H1 (cell line): ENCODE measurements at regions not wholly inside any gene's neighbourhood (a gene's known extent, or its start where the extent isn't known, plus 50 kb on each side); places are given as distances from the start of the nearest gene placed in this dataset.

Experiments used
- CTCF ChIA-PET: fragments of 300-600 bp; sonication (Branson Sonifier 250); formaldehyde crosslinking; loops from one replicate; lab custom pipeline; 2021; ENCODE audit not compliant: partially characterized antibody; lab: Charles Lee
- POLR2A ChIA-PET: fragments of 300-600 bp; sonication (Branson Sonifier 250); formaldehyde crosslinking; loops from one replicate; lab custom pipeline; 2021; ENCODE audit warnings: inconsistent platforms; ENCODE audit not compliant: partially characterized antibody; lab: Charles Lee
- DNase-seq, 2 experiments: peaks; one replicate each; pipeline versions ENCODE4 v3.0.0 to v3.0.0-alpha.2; 2010 to 2022; ENCODE audit warnings: low spot score in 2 of 2, low read depth in 1 of 2, mixed read lengths in 1 of 2
- FAIRE-seq: peaks from 2 replicates; lab custom pipeline; 2011; peaks lifted over from hg19 to GRCh38; lab: Jason Lieb, UNC
- H2AFZ ChIP-seq: 2 replicates; pipeline ENCODE4 v1.8.1; 2012; ENCODE audit warnings: low read length, inconsistent platforms
- H2AK5ac ChIP-seq: 2 replicates; pipeline ENCODE4 v1.6.1; 2013; ENCODE audit warnings: low read depth, low read length
- H2BK120ac ChIP-seq: replicated peaks from 2 replicates; pipeline ENCODE3; 2013; ENCODE audit warnings: low read depth, low read length, inconsistent platforms
- H2BK12ac ChIP-seq: 2 replicates; pipeline ENCODE4 v1.6.1; 2013; ENCODE audit warnings: low read depth, low read length
- H2BK15ac ChIP-seq: 2 replicates; pipeline ENCODE4 v1.6.1; 2013; ENCODE audit warnings: low read length
- H2BK20ac ChIP-seq: 2 replicates; pipeline ENCODE4 v1.6.1; 2013; ENCODE audit warnings: low read length
- H2BK5ac ChIP-seq: 2 replicates; pipeline ENCODE4 v1.6.1; 2013; ENCODE audit warnings: low read depth, low read length
- H3K14ac ChIP-seq: 2 replicates; pipeline ENCODE4 v1.6.1; 2013; ENCODE audit warnings: inconsistent platforms; ENCODE audit not compliant: insufficient read length
- H3K18ac ChIP-seq: 2 replicates; pipeline ENCODE4 v1.6.1; 2013; ENCODE audit warnings: low read length; ENCODE audit errors: extremely low read depth
- H3K23ac ChIP-seq: 2 replicates; pipeline ENCODE4 v1.6.1; 2013; ENCODE audit warnings: inconsistent platforms; ENCODE audit not compliant: insufficient read length
- H3K23me2 ChIP-seq: 2 replicates; pipeline ENCODE4 v1.6.1; 2013; ENCODE audit warnings: low read depth, low read length
- H3K27ac ChIP-seq: 2 replicates; pipeline ENCODE4 v1.6.1; 2011; ENCODE audit warnings: low read depth, low read length, inconsistent platforms
- H3K27me3 ChIP-seq, 4 experiments: replicated peaks in 1 of 4; 1 replicate in 1 of 4; 2 replicates in 3 of 4; pipeline versions ENCODE4 v1.6.1 to v1.8.1; 2011 to 2013; ENCODE audit warnings: low read length in 3 of 4, mild to moderate bottlenecking in 3 of 4, inconsistent platforms in 2 of 4, mixed read lengths in 2 of 4, moderate library complexity in 1 of 4; ENCODE audit not compliant: control insufficient read depth in 3 of 4, insufficient read depth in 3 of 4; ENCODE audit errors: extremely low read depth in 1 of 4
- H3K36me3 ChIP-seq, 4 experiments: 2 replicates each; pipeline versions ENCODE4 v1.6.1 to v1.8.1; 2011 to 2013; ENCODE audit warnings: mild to moderate bottlenecking in 4 of 4, low read length in 3 of 4, moderate library complexity in 2 of 4, control low read depth in 1 of 4, inconsistent platforms in 1 of 4; ENCODE audit not compliant: insufficient read depth in 4 of 4, control insufficient read depth in 2 of 4
- H3K4ac ChIP-seq: replicated peaks from 2 replicates; pipeline ENCODE3; 2013; ENCODE audit warnings: low read length, low read depth, mixed read lengths, inconsistent platforms; ENCODE audit not compliant: insufficient read length
- H3K4me1 ChIP-seq, 4 experiments: replicated peaks in 1 of 4; 1 replicate in 1 of 4; 2 replicates in 3 of 4; pipeline versions ENCODE4 v1.6.1 to v1.8.1; 2011 to 2013; ENCODE audit warnings: low read length in 3 of 4, inconsistent platforms in 2 of 4, mixed read lengths in 1 of 4; ENCODE audit not compliant: insufficient read depth in 4 of 4, control insufficient read depth in 3 of 4
- H3K4me2 ChIP-seq, 2 experiments: 2 replicates each; pipeline versions ENCODE4 v1.6.1 to v1.8.1; 2011 to 2013; ENCODE audit warnings: low read depth in 2 of 2, low read length in 2 of 2, control low read depth in 1 of 2, inconsistent platforms in 1 of 2, mild to moderate bottlenecking in 1 of 2; ENCODE audit not compliant: insufficient read depth in 1 of 2
- H3K4me3 ChIP-seq, 4 experiments: fragments of 200-600, 300-600 bp in 1 of 4; sonication (generic), shearing (Covaris generic), sonication (Bioruptor Twin) in 1 of 4; 2 replicates each; pipeline versions ENCODE4 v1.5.1 to v1.8.1; 2011 to 2016; ENCODE audit warnings: low read length in 4 of 4, low read depth in 3 of 4, control low read depth in 2 of 4, inconsistent platforms in 2 of 4, mild to moderate bottlenecking in 2 of 4, mixed read lengths in 1 of 4, moderate library complexity in 1 of 4; ENCODE audit not compliant: insufficient read depth in 2 of 4; ENCODE audit errors: extremely low read depth in 1 of 4
- H3K56ac ChIP-seq: replicated peaks from 2 replicates; pipeline ENCODE3; 2013; ENCODE audit warnings: low read depth, mild to moderate bottlenecking, mixed read lengths, low read length, inconsistent platforms; ENCODE audit not compliant: insufficient read length
- H3K79me1 ChIP-seq: 2 replicates; pipeline ENCODE4 v1.6.1; 2013; ENCODE audit warnings: low read depth, low read length, control low read depth
- H3K79me2 ChIP-seq, 2 experiments: 2 replicates each; pipeline versions ENCODE4 v1.6.1 to v1.8.1; 2012 to 2013; ENCODE audit warnings: low read length in 2 of 2, mild to moderate bottlenecking in 2 of 2, inconsistent platforms in 1 of 2; ENCODE audit not compliant: insufficient read depth in 2 of 2, control insufficient read depth in 1 of 2
- H3K9ac ChIP-seq, 4 experiments: replicated peaks in 1 of 4; 1 replicate in 1 of 4; 2 replicates in 3 of 4; pipeline versions ENCODE4 v1.6.1 to v1.8.1; 2011 to 2013; ENCODE audit warnings: low read depth in 3 of 4, low read length in 3 of 4, control low read depth in 2 of 4, mild to moderate bottlenecking in 2 of 4, moderate library complexity in 2 of 4, inconsistent platforms in 1 of 4; ENCODE audit errors: extremely low read depth in 1 of 4
- H3K9me3 ChIP-seq, 2 experiments: 2 replicates each; pipeline versions ENCODE4 v1.6.1 to v1.8.1; 2012 to 2013; ENCODE audit warnings: mild to moderate bottlenecking in 2 of 2, moderate library complexity in 2 of 2, control low read depth in 1 of 2, inconsistent platforms in 1 of 2, low read depth in 1 of 2, low read length in 1 of 2, mixed read lengths in 1 of 2; ENCODE audit not compliant: insufficient read depth in 2 of 2
- H4K20me1 ChIP-seq, 2 experiments: replicated peaks in 1 of 2; 2 replicates each; pipeline versions ENCODE3 to v1.8.1; 2011 to 2013; ENCODE audit warnings: inconsistent platforms in 2 of 2, low read length in 2 of 2, mild to moderate bottlenecking in 1 of 2; ENCODE audit not compliant: insufficient read depth in 2 of 2, control insufficient read depth in 1 of 2
- H4K5ac ChIP-seq: 2 replicates; pipeline ENCODE4 v1.6.1; 2013; ENCODE audit warnings: low read length, low read depth, mixed read lengths, inconsistent platforms; ENCODE audit not compliant: insufficient read length
- H4K8ac ChIP-seq: 2 replicates; pipeline ENCODE4 v1.8.0; 2013; ENCODE audit warnings: mild to moderate bottlenecking, moderate library complexity, low read length, inconsistent platforms; ENCODE audit not compliant: insufficient read depth; ENCODE audit errors: extremely low read depth
- H4K91ac ChIP-seq: replicated peaks from 2 replicates; pipeline ENCODE3; 2013; ENCODE audit warnings: low read length, mixed read lengths, inconsistent platforms; ENCODE audit not compliant: insufficient read length
- MAFK ChIP-seq: IDR thresholded peaks from 2 replicates; pipeline ENCODE4 v1.6.1; 2012; ENCODE audit warnings: low read depth, mild to moderate bottlenecking, improper control_type of control experiment, low read length
- POU5F1 ChIP-seq: IDR thresholded peaks from 2 replicates; pipeline ENCODE4 v1.6.1; 2011; ENCODE audit warnings: low read depth, mild to moderate bottlenecking, low read length, moderate library complexity
- RAD21 ChIP-seq, 2 experiments: IDR thresholded peaks in 1 of 2; conservative IDR thresholded peaks in 1 of 2; 2 replicates each; pipeline ENCODE4 v1.6.1; 2011; ENCODE audit warnings: low read depth in 2 of 2, low read length in 2 of 2, improper control_type of control experiment in 1 of 2, inconsistent platforms in 1 of 2, mild to moderate bottlenecking in 1 of 2, moderate library complexity in 1 of 2
- WGBS, 2 experiments: shearing (Covaris generic) in 1 of 2; methylation state at CpG; one replicate each; pipeline versions ENCODE4 v1.1.6 to v1.1.7; 2013 to 2015; ENCODE audit warnings: low lambda C conversion rate in 2 of 2, mixed read lengths in 2 of 2, inconsistent platforms in 1 of 2, low coverage in 1 of 2, missing lambda C conversion rate in 1 of 2; ENCODE audit not compliant: insufficient replicate concordance in 2 of 2, insufficient coverage in 1 of 2, insufficient read length in 1 of 2; ENCODE audit errors: extremely low coverage in 1 of 2, missing lambda C conversion rate in 1 of 2; 5-methylcytosine and 5-hydroxymethylcytosine counted together
- TF ChIP-seq, protein P1 (sequence below), 3 experiments: IDR thresholded peaks; 1 replicate in 2 of 3; 2 replicates in 1 of 3; pipeline versions ENCODE4 v1.5.1 to v1.6.1; 2011; ENCODE audit warnings: low read length in 3 of 3, mild to moderate bottlenecking in 3 of 3, inconsistent platforms in 2 of 3, low read depth in 1 of 3, moderate library complexity in 1 of 3; ENCODE audit not compliant: insufficient read depth in 1 of 3; ENCODE audit errors: control extremely low read depth in 1 of 3
- TF ChIP-seq, protein P2 (sequence below): IDR thresholded peaks from 2 replicates; pipeline ENCODE4 v1.6.1; 2012; ENCODE audit warnings: low read length, inconsistent platforms

DNA sequence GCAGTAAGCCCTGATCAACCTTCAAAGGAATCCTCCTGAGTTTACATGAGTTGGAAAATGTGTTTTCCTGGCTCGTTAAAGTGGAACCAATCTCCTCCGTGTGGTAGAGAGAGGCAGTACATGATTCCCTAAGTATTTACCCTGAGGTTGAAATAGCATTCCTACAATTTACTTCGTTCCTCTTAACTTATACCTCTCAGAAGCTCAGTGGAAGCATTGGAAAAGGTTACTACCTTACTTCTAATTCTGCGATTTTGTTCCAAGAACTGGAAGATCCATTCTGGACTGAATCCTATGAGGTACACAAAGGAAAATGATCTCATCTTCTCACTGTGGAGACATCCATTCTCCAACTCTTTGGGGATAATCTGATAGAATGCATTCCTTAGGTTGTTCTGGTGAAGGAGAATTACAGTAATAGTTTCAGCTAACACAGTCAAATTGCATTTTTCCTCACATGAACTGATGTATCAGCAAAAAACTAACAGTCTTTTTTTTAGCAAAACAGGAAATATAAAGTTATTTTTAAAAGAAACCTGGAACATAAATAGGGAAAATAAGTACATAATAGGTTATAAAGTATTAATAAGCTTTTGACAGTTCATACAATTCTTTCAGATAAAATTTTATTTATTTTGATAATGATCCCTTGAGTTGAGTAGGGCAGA lies 475.6 kb downstream of the PDZRN4 start:
- CTCF ChIA-PET = interaction anchor here (0.7 to 3.6 kb wide), 22 partner anchors 16 to 717 kb away, joined by 3 to 32 read pairs (median 3); no protein-coding TSS in a partner anchor

More for the DNA sequence above, 475.6 kb downstream of the PDZRN4 start:
- Histone ChIP-seq H2BK5ac (no peak overlapping the region), H3K56ac (no peak overlapping the region), H3K14ac (no peak overlapping the region), H2BK20ac (no peak overlapping the region), H2BK12ac (no peak overlapping the region), H2BK15ac (no peak overlapping the region), H2AFZ (peak overlapping the region; percentile 94; the same call in 1 of the 2 replicates), H3K36me3 (no peaks in the 10 kb centered on the region), H3K27ac (no peak overlapping the region), H3K79me1 (no peaks in the 10 kb centered on the region), H3K9ac (no peak overlapping the region), H3K4me3 (no peak overlapping the region), H2BK120ac (no peak overlapping the region), H4K5ac (no peak overlapping the region), H4K91ac (no peak overlapping the region)
- DNase-seq (no peak), FAIRE-seq (peak; percentile 75)
- TF ChIP-seq, protein P1, sequence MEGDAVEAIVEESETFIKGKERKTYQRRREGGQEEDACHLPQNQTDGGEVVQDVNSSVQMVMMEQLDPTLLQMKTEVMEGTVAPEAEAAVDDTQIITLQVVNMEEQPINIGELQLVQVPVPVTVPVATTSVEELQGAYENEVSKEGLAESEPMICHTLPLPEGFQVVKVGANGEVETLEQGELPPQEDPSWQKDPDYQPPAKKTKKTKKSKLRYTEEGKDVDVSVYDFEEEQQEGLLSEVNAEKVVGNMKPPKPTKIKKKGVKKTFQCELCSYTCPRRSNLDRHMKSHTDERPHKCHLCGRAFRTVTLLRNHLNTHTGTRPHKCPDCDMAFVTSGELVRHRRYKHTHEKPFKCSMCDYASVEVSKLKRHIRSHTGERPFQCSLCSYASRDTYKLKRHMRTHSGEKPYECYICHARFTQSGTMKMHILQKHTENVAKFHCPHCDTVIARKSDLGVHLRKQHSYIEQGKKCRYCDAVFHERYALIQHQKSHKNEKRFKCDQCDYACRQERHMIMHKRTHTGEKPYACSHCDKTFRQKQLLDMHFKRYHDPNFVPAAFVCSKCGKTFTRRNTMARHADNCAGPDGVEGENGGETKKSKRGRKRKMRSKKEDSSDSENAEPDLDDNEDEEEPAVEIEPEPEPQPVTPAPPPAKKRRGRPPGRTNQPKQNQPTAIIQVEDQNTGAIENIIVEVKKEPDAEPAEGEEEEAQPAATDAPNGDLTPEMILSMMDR (IDR thresholded peaks at IDR 0.05; ENCODE audit: control extremely low read depth in 1 of 3, insufficient read depth in 1 of 3, low read depth in 1 of 3, low read length in 3 of 3) = peak in 2 of 3 experiments; percentile 71 to 77; a peak in 3 of 4 replicates
- TF ChIP-seq, protein P2, sequence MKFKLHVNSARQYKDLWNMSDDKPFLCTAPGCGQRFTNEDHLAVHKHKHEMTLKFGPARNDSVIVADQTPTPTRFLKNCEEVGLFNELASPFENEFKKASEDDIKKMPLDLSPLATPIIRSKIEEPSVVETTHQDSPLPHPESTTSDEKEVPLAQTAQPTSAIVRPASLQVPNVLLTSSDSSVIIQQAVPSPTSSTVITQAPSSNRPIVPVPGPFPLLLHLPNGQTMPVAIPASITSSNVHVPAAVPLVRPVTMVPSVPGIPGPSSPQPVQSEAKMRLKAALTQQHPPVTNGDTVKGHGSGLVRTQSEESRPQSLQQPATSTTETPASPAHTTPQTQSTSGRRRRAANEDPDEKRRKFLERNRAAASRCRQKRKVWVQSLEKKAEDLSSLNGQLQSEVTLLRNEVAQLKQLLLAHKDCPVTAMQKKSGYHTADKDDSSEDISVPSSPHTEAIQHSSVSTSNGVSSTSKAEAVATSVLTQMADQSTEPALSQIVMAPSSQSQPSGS = no peak
- TF ChIP-seq POU5F1 = no peak
- peak; percentile 91 to 92 for TF ChIP-seq RAD21 (IDR thresholded peaks at IDR 0.05 in 1 of 2, conservative IDR thresholded peaks at IDR 0.05 in 1 of 2; ENCODE audit: low read depth in 2 of 2, low read length in 2 of 2)
- TF ChIP-seq MAFK = 0 out of 2 replicates have a peak, but pooled peaks have one; percentile 17
- TF ChIP-seq, all 59 proteins: peak for 3
- 50% methylated on average over 4 of the region's 4 CpGs; no CpG with 5 or more reads in 1 of the 2 experiments for WGBS, 2 experiments
- H3K9me3 ChIP-seq = no peaks in the 10 kb centered on the region; a peak in 1 of 4 replicates
- H3K79me2 ChIP-seq = no peaks in the 10 kb centered on the region
- H3K23ac ChIP-seq = no peak overlapping the region
- H3K18ac ChIP-seq = no peak overlapping the region
- H3K4me2 ChIP-seq = no peak overlapping the region
- no peaks in the 10 kb centered on the region for H3K23me2 ChIP-seq
- H3K4ac ChIP-seq = no peak overlapping the region
- no peak overlapping the region for H2AK5ac ChIP-seq
- H3K27me3 ChIP-seq = no peaks in the 10 kb centered on the region
- H3K4me1 ChIP-seq = no peaks in the 10 kb centered on the region
- H4K8ac ChIP-seq = no peak overlapping the region
- no peaks in the 10 kb centered on the region for H4K20me1 ChIP-seq
- POLR2A ChIA-PET = interaction anchor here (0.9 kb wide), 1 partner anchor 387 kb away, joined by 3 read pairs; no protein-coding TSS in a partner anchor
